ENCODE measurements at regions not wholly inside any gene's neighbourhood (a gene's known extent, or its start where the extent isn't known, plus 50 kb on each side); places are given as distances from the start of the nearest gene placed in this dataset.

GRCh38 chrX:30995705-30996104 lies 76.1 kb downstream of the FTHL17 start:
- WGBS, 2 experiments (ENCODE audit: extremely low coverage in 2 of 2, insufficient read length in 1 of 2) = no CpG with 5 or more reads among the region's 3 CpGs
- no peak overlapping the region for H4K8ac ChIP-seq (ENCODE audit: low read depth in 2 of 2, low read length in 2 of 2)
- H3K27ac ChIP-seq (ENCODE audit: insufficient read depth, low read length) = no peak overlapping the region
- intact Hi-C loops (cut with micrococcal nuclease) = no loop called here
- ATAC-seq (ENCODE audit: low read depth) (no peak), DNase-seq (no peak)
- H3K56ac ChIP-seq (ENCODE audit: extremely low read depth, insufficient read depth, low read length) = no peak overlapping the region
- no peaks in the 10 kb centered on the region for H4K20me1 ChIP-seq (ENCODE audit: insufficient read depth, low read length)
- no peak overlapping the region for H3K23ac ChIP-seq (ENCODE audit: low read depth, low read length)
- no peak overlapping the region for H2AK9ac ChIP-seq (replicated peaks; ENCODE audit: low read depth, low read length, poor library complexity)
- no peak overlapping the region for H2BK20ac ChIP-seq (ENCODE audit: low read depth, low read length)
- no TSS peak for BruUV-seq (replicated peaks)
- H3K36me3 ChIP-seq (ENCODE audit: control insufficient read depth, insufficient read depth, low read length) = no peaks in the 10 kb centered on the region
- H3K14ac ChIP-seq (replicated peaks; ENCODE audit: low read depth, low read length) = no peak overlapping the region
- no peak overlapping the region for H2BK15ac ChIP-seq (ENCODE audit: low read depth, low read length)
- H3K18ac ChIP-seq (ENCODE audit: low read depth, low read length) = no peak overlapping the region
- no peak for TF ChIP-seq POLR2A (IDR thresholded peaks at IDR 0.05; ENCODE audit: low read depth, low read length)
- TF ChIP-seq MAFK (IDR thresholded peaks at IDR 0.05; ENCODE audit: low read depth, low read length) = peak; percentile 70
- H3K9ac ChIP-seq (ENCODE audit: low read depth, low read length) = no peak overlapping the region
- in situ Hi-C loops (cut with MboI; ENCODE audit: low sequenced_read_pairs) = no loop called here
- H3K4me2 ChIP-seq (ENCODE audit: low read depth, low read length) = no peak overlapping the region
- no peak overlapping the region for H2BK5ac ChIP-seq (ENCODE audit: low read depth, low read length, poor library complexity, severe bottlenecking)
- H3K4me1 ChIP-seq (ENCODE audit: control insufficient read depth, insufficient read depth, low read length) = no peaks in the 10 kb centered on the region
- no peak overlapping the region for H2AK5ac ChIP-seq (ENCODE audit: low read depth, low read length)
- no peaks in the 10 kb centered on the region for H3K9me3 ChIP-seq (ENCODE audit: control insufficient read depth, insufficient read depth, low read length)
- CTCF ChIA-PET = no interaction called here
- H4K5ac ChIP-seq (ENCODE audit: low read depth, low read length) = no peak overlapping the region
- no peaks in the 10 kb centered on the region for H3K9me1 ChIP-seq (ENCODE audit: insufficient read depth, low read length)
- no peaks in the 10 kb centered on the region for H3K79me1 ChIP-seq (ENCODE audit: low read depth in 1 of 2, low read length in 2 of 2)
- H3K4me3 ChIP-seq (ENCODE audit: insufficient read depth, low read depth, low read length) = no peak overlapping the region
- no peak overlapping the region for H2AFZ ChIP-seq (replicated peaks; ENCODE audit: low read length, poor library complexity)
- no peaks in the 10 kb centered on the region for H3K27me3 ChIP-seq (ENCODE audit: control insufficient read depth, insufficient read depth, low read length)
- POLR2A ChIA-PET (ENCODE audit: unreplicated experiment) = no interaction called here
- H4K91ac ChIP-seq (ENCODE audit: insufficient read depth, low read depth, low read length) = no peak overlapping the region
- dilution Hi-C loops (cut with HindIII; ENCODE audit: low sequenced_read_pairs, unreplicated experiment) = no loop called here
- H3K4ac ChIP-seq (ENCODE audit: low read depth, low read length) = no peak overlapping the region
- no peak overlapping the region for H2BK120ac ChIP-seq (ENCODE audit: low read depth, low read length)

All from IMR-90 (cell line).